WI38 (cell line): ENCODE measurements at regions not wholly inside any gene's neighbourhood (a gene's known extent, or its start where the extent isn't known, plus 50 kb on each side); places are given as distances from the start of the nearest gene placed in this dataset.
"Not testable (repeated sequence)": the region's sequence is repeated elsewhere in the genome, so short reads cannot be mapped to it uniquely, and the experiment has no call there.

ENCODE experiments used
- H3K4me3 ChIP-seq: 2 replicates; pipeline ENCODE4 v1.5.1; 2011; ENCODE audit warnings: low read depth, mild to moderate bottlenecking, control low read depth, low read length
- CTCF ChIP-seq: IDR thresholded peaks from 2 replicates; pipeline ENCODE4 v1.5.1; 2012; ENCODE audit warnings: low read depth, mild to moderate bottlenecking, control low read depth, low read length

DNA sequence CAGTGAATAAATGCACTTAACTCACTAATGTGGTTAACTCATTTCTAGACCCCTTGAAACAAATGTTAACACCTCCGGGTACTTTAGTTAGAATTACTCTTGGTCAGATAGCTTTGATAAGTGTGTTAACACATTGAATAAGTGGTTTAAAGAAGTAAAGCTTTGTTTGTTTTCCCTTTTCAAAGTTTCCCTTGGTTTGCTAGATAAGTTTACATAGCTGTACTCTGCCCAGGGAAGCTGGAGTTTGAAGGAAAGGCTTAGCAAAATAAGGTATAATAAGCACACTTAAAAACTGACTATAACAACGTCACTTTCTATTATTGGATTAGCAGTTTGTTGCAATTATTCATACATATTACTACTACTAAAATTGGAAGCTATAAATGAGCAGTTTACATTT is 1233.9 kb upstream of the ADGRL2 start:
- H3K4me3 ChIP-seq: no peak overlapping the region
- TF ChIP-seq CTCF: no peak

DNA sequence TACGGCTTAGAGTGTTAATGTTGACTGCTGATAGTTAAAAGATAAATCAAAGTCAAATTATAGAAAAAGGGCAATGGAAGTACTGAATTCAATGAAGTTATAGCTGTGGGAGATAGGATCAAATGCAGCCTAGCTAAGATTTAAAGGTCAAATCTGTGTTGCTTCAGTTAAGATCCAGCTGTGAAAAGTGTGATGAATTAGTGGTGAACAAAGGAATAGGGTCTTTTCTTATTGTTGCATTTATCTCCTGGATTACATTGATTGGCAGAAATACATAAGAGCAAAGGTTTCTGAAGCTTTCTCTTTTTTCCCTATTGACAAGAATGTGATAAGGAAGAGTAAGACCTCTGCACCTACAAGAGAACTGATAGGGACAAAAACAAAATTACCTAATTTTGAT is 1234.6 kb upstream of the ADGRL2 start:
- no peak for TF ChIP-seq CTCF
- no peak overlapping the region for H3K4me3 ChIP-seq

DNA sequence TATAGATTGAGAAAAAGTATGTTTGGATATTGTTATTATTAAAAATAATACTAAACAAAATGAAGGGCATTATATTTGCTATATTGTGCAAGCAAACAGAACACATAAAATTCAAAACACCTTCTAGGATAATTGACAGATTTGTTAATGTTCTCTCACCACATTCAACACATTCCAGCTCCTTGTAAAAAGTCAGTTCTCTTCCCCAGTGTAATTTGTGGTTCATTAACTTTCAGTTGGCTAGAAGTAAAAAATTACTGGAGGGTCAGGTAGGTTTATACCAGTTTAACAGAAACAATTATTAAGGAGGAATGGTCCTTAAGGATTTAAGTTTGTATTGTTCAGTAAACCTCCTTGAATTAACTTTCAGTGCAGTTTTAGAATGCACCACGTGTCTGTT is 1235.3 kb upstream of the ADGRL2 start:
- no peak for TF ChIP-seq CTCF
- H3K4me3 ChIP-seq: no peak overlapping the region

DNA sequence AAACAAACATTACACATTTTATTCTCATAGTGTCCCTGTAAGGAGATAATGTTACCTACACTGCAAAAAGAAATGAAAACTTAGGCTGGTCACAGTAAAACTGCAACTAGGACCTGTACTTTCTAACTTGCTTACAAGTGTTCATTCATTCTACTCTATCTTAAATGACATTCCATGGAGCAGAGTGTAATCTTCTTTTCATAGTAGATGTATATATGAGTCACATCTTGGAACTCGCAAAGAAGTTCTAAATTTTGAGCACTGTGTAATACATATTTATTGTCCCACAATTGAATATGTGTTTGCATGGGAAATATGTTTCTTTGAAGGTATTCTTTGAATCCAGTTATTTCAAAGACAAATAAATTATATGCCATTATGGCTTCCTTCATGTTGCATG is 1258.5 kb upstream of the ADGRL2 start:
- TF ChIP-seq CTCF: no peak
- H3K4me3 ChIP-seq: no peak overlapping the region

DNA sequence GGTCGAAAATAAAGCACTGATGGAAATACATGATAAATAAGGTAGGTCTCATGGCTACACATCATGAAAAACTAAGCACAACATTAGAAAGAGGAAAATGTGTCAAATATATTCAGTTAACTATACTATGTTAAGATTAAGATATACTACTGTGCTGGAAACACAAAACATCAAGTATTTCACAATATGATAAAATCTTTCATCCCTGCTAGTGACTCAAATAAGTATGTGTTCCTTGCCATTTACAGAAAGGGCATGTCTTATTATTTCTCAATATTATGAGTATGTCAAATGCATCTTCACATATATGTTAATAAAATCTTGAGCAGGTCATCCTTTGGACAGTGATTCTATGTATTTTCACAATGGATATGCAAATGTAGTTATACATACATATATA is 1260.1 kb upstream of the ADGRL2 start:
- no peak for TF ChIP-seq CTCF
- H3K4me3 ChIP-seq: no peak overlapping the region

DNA sequence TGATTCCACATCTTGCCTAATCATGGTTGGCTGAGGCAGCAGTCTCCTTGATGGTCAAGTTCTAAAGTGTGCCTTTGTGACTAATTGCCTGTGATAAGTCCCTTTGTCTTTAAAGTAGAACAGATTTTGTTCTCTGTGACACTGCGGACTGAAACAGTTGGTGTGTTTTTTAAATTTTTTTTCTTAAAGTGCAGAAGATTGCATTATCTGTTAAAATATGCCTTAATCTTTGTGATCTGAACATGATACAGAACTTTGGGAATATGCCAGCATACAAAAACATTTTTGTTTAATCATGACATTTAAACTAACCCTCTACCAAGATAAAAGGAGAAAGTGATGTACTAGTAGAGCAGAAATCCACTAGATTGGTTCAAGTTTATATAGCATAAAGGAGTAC is 1260.6 kb upstream of the ADGRL2 start:
- TF ChIP-seq CTCF: no peak
- no peak overlapping the region for H3K4me3 ChIP-seq

DNA sequence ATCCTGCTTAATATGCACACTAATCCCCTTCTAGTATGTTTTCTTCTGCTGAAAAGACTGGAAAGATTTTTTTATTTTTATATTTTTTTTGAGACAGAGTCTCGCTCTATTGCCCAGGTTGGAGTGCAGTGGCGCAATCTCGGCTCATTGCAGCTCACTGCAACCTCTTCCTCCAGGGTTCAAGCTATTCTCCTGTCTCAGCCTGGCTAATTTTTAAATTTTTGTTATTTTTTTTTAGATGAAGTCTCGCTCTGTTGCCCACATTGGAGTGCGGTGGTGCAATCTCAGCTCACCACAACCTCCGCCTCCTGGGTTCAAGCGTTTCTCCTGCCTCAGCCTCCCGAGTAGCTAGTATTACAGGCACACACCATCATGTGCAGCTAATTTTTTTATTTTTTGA is 1261.4 kb upstream of the ADGRL2 start:
- H3K4me3 ChIP-seq: not testable (repeated sequence)

GRCh38 chr1:80536461-80536860 is 1264.3 kb upstream of the ADGRL2 start:
- no peak overlapping the region for H3K4me3 ChIP-seq
- TF ChIP-seq CTCF: no peak
